ENCODE measurements at regions not wholly inside any gene's neighbourhood (a gene's known extent, or its start where the extent isn't known, plus 50 kb on each side); places are given as distances from the start of the nearest gene placed in this dataset.
"Not testable (repeated sequence)": the region's sequence is repeated elsewhere in the genome, so short reads cannot be mapped to it uniquely, and the experiment has no call there.

GRCh38 chr3:81086348-81086747, 675.1 kb downstream of the GBE1 start:
- Histone ChIP-seq H3K36me3 (no peaks in the 10 kb centered on the region), H3K27me3 (no peaks in the 10 kb centered on the region), H3K4me3 (no peak overlapping the region), H3K4me1 (no peaks in the 10 kb centered on the region), H3K9me3 (no peaks in the 10 kb centered on the region), H3K27ac (no peak overlapping the region)
- WGBS, result 76% methylated on average over 2 of the region's 2 CpGs
- no peak for TF ChIP-seq POLR2A (IDR thresholded peaks at IDR 0.05)
- TF ChIP-seq CTCF (IDR thresholded peaks at IDR 0.05), result no peak
- TF ChIP-seq EP300 (IDR thresholded peaks at IDR 0.05), result no peak
- no peak for TF ChIP-seq POLR2AphosphoS5 (IDR thresholded peaks at IDR 0.05)
- no peak for DNase-seq (ENCODE audit: low spot score in 2 of 2)

GRCh38 chr3:81080608-81081007, 680.8 kb downstream of the GBE1 start:
- no peak for TF ChIP-seq POLR2A (IDR thresholded peaks at IDR 0.05)
- no peak for TF ChIP-seq EP300 (IDR thresholded peaks at IDR 0.05)
- no peak for TF ChIP-seq CTCF (IDR thresholded peaks at IDR 0.05)
- TF ChIP-seq POLR2AphosphoS5 (IDR thresholded peaks at IDR 0.05), result no peak
- H3K4me3 ChIP-seq, result no peak overlapping the region
- H3K4me1 ChIP-seq, result no peaks in the 10 kb centered on the region
- H3K9me3 ChIP-seq, result no peaks in the 10 kb centered on the region
- H3K27me3 ChIP-seq, result no peaks in the 10 kb centered on the region
- no peak overlapping the region for H3K27ac ChIP-seq
- DNase-seq (ENCODE audit: low spot score in 2 of 2), result no peak
- H3K36me3 ChIP-seq, result no peaks in the 10 kb centered on the region
- 83% methylated on average over 5 of the region's 5 CpGs for WGBS

- Histone ChIP-seq H3K4me3 (no peak overlapping the region), H3K27ac (no peak overlapping the region), H3K9me3 (no peaks in the 10 kb centered on the region), H3K4me1 (no peaks in the 10 kb centered on the region), H3K36me3 (no peaks in the 10 kb centered on the region), H3K27me3 (no peaks in the 10 kb centered on the region)
- no peak for TF ChIP-seq EP300 (IDR thresholded peaks at IDR 0.05)
- TF ChIP-seq POLR2AphosphoS5 (IDR thresholded peaks at IDR 0.05), result no peak
- no peak for TF ChIP-seq CTCF (IDR thresholded peaks at IDR 0.05)
- TF ChIP-seq POLR2A (IDR thresholded peaks at IDR 0.05), result no peak
- no peak for DNase-seq (ENCODE audit: low spot score in 2 of 2)
- WGBS, result 63% methylated on average over 4 of the region's 4 CpGs
These were observed 688.9 kb downstream of the GBE1 start for GRCh38 chr3:81072591-81072990.

- no peaks in the 10 kb centered on the region for H3K27me3 ChIP-seq
- no peaks in the 10 kb centered on the region for H3K36me3 ChIP-seq
- 76% methylated on average over 1 of the region's 1 CpG for WGBS
- no peaks in the 10 kb centered on the region for H3K9me3 ChIP-seq
- no peak overlapping the region for H3K4me3 ChIP-seq
- H3K4me1 ChIP-seq, result no peaks in the 10 kb centered on the region
- H3K27ac ChIP-seq, result no peak overlapping the region
- no peak for DNase-seq (ENCODE audit: low spot score in 2 of 2)
- TF ChIP-seq CTCF (IDR thresholded peaks at IDR 0.05) (no peak), POLR2AphosphoS5 (IDR thresholded peaks at IDR 0.05) (no peak)
These were observed 692.9 kb downstream of the GBE1 start for GRCh38 chr3:81068546-81068945.

GRCh38 chr3:81063896-81064295, 697.5 kb downstream of the GBE1 start:
- Histone ChIP-seq H3K36me3 (no peaks in the 10 kb centered on the region), H3K27ac (no peak overlapping the region), H3K4me3 (no peak overlapping the region), H3K27me3 (no peaks in the 10 kb centered on the region), H3K4me1 (no peaks in the 10 kb centered on the region), H3K9me3 (no peaks in the 10 kb centered on the region)
- DNase-seq (ENCODE audit: low spot score in 2 of 2), result no peak
- no peak for TF ChIP-seq POLR2A (IDR thresholded peaks at IDR 0.05)
- TF ChIP-seq CTCF (IDR thresholded peaks at IDR 0.05), result no peak
- no peak for TF ChIP-seq EP300 (IDR thresholded peaks at IDR 0.05)
- TF ChIP-seq POLR2AphosphoS5 (IDR thresholded peaks at IDR 0.05), result no peak

- H3K9me3 ChIP-seq; H3K27ac ChIP-seq; DNase-seq (ENCODE audit: low spot score in 2 of 2); H3K36me3 ChIP-seq; H3K27me3 ChIP-seq; H3K4me1 ChIP-seq; H3K4me3 ChIP-seq: not testable (repeated sequence)
- WGBS, result 100% methylated on average over 1 of the region's 2 CpGs
These were observed 710.3 kb downstream of the GBE1 start for GRCh38 chr3:81051133-81051532.

Data from suprapubic skin (tissue), 4 donors.